ENCODE measurements at regions not wholly inside any gene's neighbourhood (a gene's known extent, or its start where the extent isn't known, plus 50 kb on each side); places are given as distances from the start of the nearest gene placed in this dataset.
A peak's percentile ranks its signal among the peaks of the same experiment; 100 is the strongest.

GRCh38 chr5:23064710-23065109 is 211.6 kb upstream of the CDH12 start:
- DNase-seq: no peak

GRCh38 chr5:23053846-23054245 is 200.7 kb upstream of the CDH12 start:
- peak; percentile 37 for DNase-seq

DNA sequence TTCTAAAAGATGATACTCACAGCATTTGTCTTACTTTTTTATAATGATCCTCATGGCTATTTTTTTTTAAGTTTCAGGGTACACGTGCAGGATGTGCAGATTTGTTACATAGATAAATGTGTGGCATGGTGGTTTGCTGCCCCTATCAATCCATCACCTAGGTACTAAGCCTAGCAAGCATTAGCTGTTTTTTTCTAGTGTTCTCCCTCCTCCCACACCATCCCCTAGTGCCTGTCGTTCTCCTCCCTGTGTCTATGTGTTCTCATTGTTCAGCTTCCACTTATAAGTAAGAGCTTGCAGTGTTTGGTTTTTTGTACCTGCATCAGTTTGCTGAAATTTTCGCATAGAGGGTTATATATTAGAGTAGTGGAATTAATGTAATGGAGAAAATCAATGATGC is 189.1 kb upstream of the CDH12 start:
- peak; percentile 87 for DNase-seq

- DNase-seq: no peak
These were observed 182.5 kb upstream of the CDH12 start for GRCh38 chr5:23035555-23036090.

GRCh38 chr5:23033864-23034263 is 180.7 kb upstream of the CDH12 start:
- DNase-seq: no peak

- DNase-seq: no peak
These were observed 176.1 kb upstream of the CDH12 start for GRCh38 chr5:23029290-23029689.

DNA sequence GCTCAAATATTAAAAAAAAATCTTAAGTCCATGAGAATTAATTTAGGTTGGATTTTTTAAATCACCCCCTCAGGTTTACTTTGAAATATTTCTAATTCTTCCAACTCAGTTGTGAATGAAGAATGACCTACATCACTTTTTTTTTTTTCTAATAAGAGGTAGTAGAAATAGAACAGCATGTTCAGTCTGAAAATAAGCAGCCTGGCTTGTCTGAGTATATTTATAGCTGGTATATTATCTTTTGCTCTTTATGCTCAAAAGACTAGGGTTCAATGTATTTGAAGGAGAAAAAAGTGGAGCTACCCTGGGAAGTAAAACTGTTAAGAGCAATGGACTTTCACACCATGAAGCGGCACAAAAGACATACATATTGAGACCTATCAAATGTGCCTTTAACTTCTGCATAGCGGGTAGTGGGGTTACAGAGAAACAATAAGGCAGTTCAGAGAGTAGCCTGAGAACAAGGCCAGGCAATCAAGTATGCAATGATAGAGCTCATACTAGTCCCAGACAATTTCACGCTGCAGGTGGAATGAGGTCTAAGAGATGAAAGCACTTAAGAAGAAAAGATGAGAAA is 175.4 kb upstream of the CDH12 start:
- DNase-seq: no peak

DNA sequence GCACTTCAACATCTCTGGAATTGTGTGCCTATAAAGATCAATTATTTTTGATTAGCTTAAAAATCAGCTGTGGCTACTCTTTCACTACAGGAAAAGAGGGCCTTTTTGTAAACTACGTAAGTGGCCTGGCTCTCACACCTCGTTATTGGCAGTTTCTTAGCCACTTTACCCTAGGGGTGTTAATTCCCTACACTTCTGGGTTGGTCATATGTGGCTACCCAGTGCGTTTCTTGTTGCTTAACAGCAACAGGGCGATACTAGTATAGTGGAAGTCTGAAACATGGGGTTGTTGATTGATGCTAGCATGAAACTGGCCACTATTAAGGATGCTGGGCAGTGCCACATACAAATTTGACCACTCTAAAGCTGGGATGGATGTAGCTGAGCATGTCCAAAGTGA is 174.7 kb upstream of the CDH12 start:
- DNase-seq: no peak

DNA sequence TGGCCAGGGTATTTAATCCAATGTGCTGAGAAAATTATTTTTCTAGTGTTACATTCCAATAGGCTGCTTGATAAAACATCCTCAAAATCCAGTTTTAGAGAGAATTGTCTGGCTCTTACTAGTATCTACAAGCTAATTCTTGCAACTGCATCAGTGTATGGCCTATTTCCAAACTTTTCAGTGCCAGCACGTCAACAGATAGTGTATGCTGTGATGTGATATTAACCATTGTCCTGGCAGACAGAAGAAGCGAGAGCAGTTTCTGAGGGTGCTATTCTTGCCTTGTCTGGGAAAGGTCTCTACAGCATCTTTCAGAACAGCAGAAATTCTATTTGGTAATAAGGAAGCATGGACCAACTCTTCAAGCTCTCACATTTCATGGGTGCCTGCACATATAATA is 174.2 kb upstream of the CDH12 start:
- peak; percentile 16 for DNase-seq

GRCh38 chr5:23026252-23027170 is 173.4 kb upstream of the CDH12 start:
- DNase-seq: peak; percentile 92

- peak; percentile 61 for DNase-seq
These were observed 172.6 kb upstream of the CDH12 start for GRCh38 chr5:23025629-23026233.

DNA sequence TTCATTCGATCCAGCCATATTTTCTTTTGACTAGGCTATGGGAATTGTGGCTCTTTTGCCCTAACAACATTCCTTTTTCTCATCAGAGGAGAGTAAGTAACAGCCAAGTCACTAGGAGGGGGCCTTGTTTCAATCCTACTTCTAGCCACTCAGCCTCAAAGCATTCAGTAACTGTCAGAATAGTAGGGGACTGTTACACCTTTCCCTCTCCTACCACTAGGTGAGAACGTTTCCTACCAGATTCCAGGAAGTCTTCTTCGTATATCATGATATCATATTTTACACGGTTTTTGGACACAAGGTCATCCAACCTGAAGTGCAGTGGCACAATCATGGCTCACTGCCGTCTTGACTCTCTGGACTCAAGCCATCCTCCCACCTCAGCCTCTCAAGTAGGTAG is 171.3 kb upstream of the CDH12 start:
- DNase-seq: no peak

- peak; percentile 86 for DNase-seq
These were observed 161.7 kb upstream of the CDH12 start for GRCh38 chr5:23014825-23015224.

DNA sequence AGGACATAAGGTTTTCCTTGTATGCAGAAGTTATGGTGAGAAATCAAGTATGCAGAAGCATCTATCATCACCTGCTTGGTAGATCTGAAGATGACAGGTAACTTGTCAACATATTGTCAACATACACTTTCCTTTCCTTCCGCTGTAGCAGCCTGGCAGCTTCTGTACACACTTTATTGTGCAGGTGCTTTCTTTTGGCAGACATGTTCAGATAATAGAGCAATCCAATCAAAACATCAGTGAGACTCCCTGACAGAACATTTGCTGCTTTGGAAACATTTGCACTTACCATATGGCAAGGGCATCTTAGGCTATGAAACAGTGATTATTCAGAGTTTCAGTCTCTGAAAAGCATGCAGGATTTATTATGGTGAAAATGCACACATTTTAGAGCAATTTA is 161.1 kb upstream of the CDH12 start:
- DNase-seq: peak; percentile 92

- DNase-seq: peak; percentile 68
These were observed 160.4 kb upstream of the CDH12 start for GRCh38 chr5:23013395-23013998.

GRCh38 chr5:23012842-23013241 is 159.7 kb upstream of the CDH12 start:
- DNase-seq: peak; percentile 82

GRCh38 chr5:23007762-23008161 is 154.6 kb upstream of the CDH12 start:
- DNase-seq: peak; percentile 58

- DNase-seq: peak; percentile 43
These were observed 154.1 kb upstream of the CDH12 start for GRCh38 chr5:23007236-23007635.

GRCh38 chr5:23001120-23001519 is 148.0 kb upstream of the CDH12 start:
- peak; percentile 93 for DNase-seq

DNA sequence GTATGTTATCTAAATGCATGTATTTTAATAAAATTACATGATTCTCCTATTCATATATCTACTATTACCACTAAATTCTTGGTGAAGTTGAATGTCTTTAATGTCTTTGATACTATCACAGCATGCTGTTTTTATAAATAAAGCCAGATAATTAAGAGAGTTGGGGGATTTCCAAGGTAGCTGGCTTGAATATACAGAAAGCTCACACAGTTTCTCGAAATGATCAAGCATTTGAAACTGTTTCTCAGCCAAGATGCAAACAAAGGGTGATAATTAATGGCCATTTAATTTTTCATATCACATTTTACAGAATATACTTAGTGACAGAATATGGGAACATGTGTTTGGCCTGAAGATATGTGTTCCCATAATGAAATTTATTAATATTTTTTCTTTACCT is 145.6 kb upstream of the CDH12 start:
- peak; percentile 26 for DNase-seq

DNA sequence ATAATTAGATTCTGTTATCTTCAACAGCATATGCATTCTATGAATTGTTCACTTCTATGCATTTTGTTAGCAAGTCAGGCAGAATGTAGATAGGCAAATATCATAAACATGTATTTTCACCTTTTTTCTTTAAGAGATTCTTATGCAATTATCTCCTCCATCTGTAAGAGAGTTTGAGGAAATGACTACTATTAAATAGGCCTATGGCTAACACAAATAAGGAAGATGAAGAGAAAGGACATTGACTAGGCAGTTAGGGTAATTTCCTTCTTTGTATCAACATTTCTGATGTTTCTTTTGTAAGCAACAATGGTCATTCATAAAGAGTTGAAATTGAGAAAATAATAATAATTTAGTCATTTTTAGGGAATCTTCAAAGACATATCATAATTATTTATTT is 145.2 kb upstream of the CDH12 start:
- DNase-seq: peak; percentile 46

- DNase-seq: no peak
These were observed 135.8 kb upstream of the CDH12 start for GRCh38 chr5:22988937-22989336.

- DNase-seq: peak; percentile 68
These were observed 133.1 kb upstream of the CDH12 start for GRCh38 chr5:22986281-22986680.

Measured in NCI-H69 (cell line).